Natural killer cell (primary cell): ENCODE measurements at regions not wholly inside any gene's neighbourhood (a gene's known extent, or its start where the extent isn't known, plus 50 kb on each side); places are given as distances from the start of the nearest gene placed in this dataset.

Experiments used
- ATAC-seq, 3 donors: fragments of 150-1000 bp in 2 of 3; fragments of 200-7000 bp in 1 of 3; cut with Tn5 transposase; 1 replicate in 1 of 3; 2 replicates in 2 of 3; pipeline ENCODE4 v1.10.0; 2021; ENCODE audit warnings: mild to moderate bottlenecking in 2 of 3, moderate library complexity in 2 of 3
- DNase-seq, 2 donors: peaks; one replicate each; pipeline versions ENCODE4 v3.0.0 to v3.0.0-alpha.2; 2013 to 2021; ENCODE audit warnings: mixed read lengths in 1 of 2
- H3K27ac ChIP-seq: one replicate; pipeline ENCODE4 v1.5.1; 2013; ENCODE audit warnings: mild to moderate bottlenecking, low read length
- H3K27me3 ChIP-seq: one replicate; pipeline ENCODE4 v1.6.1; 2013; ENCODE audit warnings: low read length; ENCODE audit not compliant: control insufficient read depth, insufficient read depth
- H3K36me3 ChIP-seq: one replicate; pipeline ENCODE4 v1.6.1; 2013; ENCODE audit warnings: low read length; ENCODE audit not compliant: control insufficient read depth, insufficient read depth
- H3K4me1 ChIP-seq: one replicate; pipeline ENCODE4 v1.6.1; 2013; ENCODE audit warnings: low read length; ENCODE audit not compliant: control insufficient read depth, insufficient read depth
- H3K4me3 ChIP-seq: one replicate; pipeline ENCODE4 v1.5.1; 2013; ENCODE audit warnings: low read length
- H3K9me3 ChIP-seq: one replicate; pipeline ENCODE4 v1.6.1; 2013; ENCODE audit warnings: low read length; ENCODE audit not compliant: control insufficient read depth, insufficient read depth
- H3K27ac Mint-ChIP-seq, 2 donors: one replicate each; pipeline ENCODE4 v1.8.0; 2022; ENCODE audit warnings: mild to moderate bottlenecking in 2 of 2, mixed read lengths in 2 of 2, moderate library complexity in 1 of 2
- H3K27me3 Mint-ChIP-seq, 2 donors: one replicate each; pipeline ENCODE4 v1.8.0; 2022; ENCODE audit warnings: low read depth in 2 of 2, mixed read lengths in 2 of 2
- H3K36me3 Mint-ChIP-seq: one replicate; pipeline ENCODE4 v1.8.0; 2022; ENCODE audit warnings: mixed read lengths
- H3K4me1 Mint-ChIP-seq, 2 donors: one replicate each; pipeline ENCODE4 v1.8.0; 2022; ENCODE audit warnings: mixed read lengths in 2 of 2
- H3K4me3 Mint-ChIP-seq: one replicate; pipeline ENCODE4 v1.8.0; 2022; ENCODE audit warnings: mild to moderate bottlenecking, moderate library complexity, mixed read lengths
- H3K9me3 Mint-ChIP-seq, 2 donors: one replicate each; pipeline ENCODE4 v1.8.0; 2022; ENCODE audit warnings: mixed read lengths in 2 of 2
- WGBS: methylation state at CpG from one replicate; pipeline ENCODE4 v1.1.7; 2013; ENCODE audit warnings: missing lambda C conversion rate; ENCODE audit not compliant: insufficient coverage; 5-methylcytosine and 5-hydroxymethylcytosine counted together
- intact Hi-C: fragments of 100-400 bp; cut with micrococcal nuclease; formaldehyde crosslinking; loops from one replicate; pipeline ENCODE4 v1.14.2; 2022
- TF ChIP-seq, protein P1 (sequence below): fragments of 200-600 bp; IDR thresholded peaks from one replicate; pipeline ENCODE4 v1.8.0; 2022; ENCODE audit warnings: antibody characterized with exemption

DNA sequence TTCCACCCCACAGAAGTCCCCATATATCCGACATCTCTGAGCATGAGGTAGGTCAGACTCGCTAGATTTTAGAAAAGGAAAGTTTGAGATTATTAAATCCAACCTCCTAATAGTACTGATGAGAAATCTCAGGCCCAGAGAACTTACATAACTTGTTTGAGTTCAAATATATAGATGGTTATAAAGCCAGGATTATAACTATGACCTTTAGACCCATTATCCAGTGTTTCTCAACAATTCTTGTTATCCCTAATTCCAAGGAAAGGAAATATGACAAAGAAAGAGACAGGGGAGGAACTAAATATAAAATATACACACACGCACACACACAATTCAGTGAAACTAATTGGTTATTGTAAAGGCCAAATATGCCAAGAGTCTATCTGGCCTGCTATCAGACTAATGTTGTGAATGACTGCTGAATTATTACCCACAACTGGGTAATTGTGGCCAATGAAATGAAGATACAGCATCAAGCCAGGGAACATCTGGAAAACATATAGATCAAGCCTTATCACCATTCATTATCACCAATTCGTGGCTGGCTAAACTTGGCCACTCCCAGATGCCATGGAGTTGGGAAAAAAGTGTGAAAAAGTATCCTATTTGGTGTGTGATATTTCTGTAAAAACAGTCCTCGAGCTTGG is 248.4 kb downstream of the PRELID2 start:
- no peaks in the 10 kb centered on the region for H3K27me3 ChIP-seq
- DNase-seq, result no peak
- no peak overlapping the region for H3K27ac ChIP-seq
- no peaks in the 10 kb centered on the region for H3K27me3 Mint-ChIP-seq
- intact Hi-C loops, result no loop called here
- H3K4me3 Mint-ChIP-seq, result no peak overlapping the region
- H3K9me3 ChIP-seq, result peaks cover 4% of the 10 kb centered on the region
- TF ChIP-seq, protein P1, sequence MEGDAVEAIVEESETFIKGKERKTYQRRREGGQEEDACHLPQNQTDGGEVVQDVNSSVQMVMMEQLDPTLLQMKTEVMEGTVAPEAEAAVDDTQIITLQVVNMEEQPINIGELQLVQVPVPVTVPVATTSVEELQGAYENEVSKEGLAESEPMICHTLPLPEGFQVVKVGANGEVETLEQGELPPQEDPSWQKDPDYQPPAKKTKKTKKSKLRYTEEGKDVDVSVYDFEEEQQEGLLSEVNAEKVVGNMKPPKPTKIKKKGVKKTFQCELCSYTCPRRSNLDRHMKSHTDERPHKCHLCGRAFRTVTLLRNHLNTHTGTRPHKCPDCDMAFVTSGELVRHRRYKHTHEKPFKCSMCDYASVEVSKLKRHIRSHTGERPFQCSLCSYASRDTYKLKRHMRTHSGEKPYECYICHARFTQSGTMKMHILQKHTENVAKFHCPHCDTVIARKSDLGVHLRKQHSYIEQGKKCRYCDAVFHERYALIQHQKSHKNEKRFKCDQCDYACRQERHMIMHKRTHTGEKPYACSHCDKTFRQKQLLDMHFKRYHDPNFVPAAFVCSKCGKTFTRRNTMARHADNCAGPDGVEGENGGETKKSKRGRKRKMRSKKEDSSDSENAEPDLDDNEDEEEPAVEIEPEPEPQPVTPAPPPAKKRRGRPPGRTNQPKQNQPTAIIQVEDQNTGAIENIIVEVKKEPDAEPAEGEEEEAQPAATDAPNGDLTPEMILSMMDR, result no peak
- H3K4me3 ChIP-seq, result no peak overlapping the region
- no peaks in the 10 kb centered on the region for H3K4me1 Mint-ChIP-seq
- no peaks in the 10 kb centered on the region for H3K36me3 Mint-ChIP-seq
- 59% methylated on average over 1 of the region's 5 CpGs for WGBS
- no peaks in the 10 kb centered on the region for H3K36me3 ChIP-seq
- H3K4me1 ChIP-seq, result no peaks in the 10 kb centered on the region
- peaks cover 8 to 12% of the 10 kb centered on the region in 2 donors for H3K9me3 Mint-ChIP-seq
- no peak overlapping the region for H3K27ac Mint-ChIP-seq
- no peak for ATAC-seq

DNA sequence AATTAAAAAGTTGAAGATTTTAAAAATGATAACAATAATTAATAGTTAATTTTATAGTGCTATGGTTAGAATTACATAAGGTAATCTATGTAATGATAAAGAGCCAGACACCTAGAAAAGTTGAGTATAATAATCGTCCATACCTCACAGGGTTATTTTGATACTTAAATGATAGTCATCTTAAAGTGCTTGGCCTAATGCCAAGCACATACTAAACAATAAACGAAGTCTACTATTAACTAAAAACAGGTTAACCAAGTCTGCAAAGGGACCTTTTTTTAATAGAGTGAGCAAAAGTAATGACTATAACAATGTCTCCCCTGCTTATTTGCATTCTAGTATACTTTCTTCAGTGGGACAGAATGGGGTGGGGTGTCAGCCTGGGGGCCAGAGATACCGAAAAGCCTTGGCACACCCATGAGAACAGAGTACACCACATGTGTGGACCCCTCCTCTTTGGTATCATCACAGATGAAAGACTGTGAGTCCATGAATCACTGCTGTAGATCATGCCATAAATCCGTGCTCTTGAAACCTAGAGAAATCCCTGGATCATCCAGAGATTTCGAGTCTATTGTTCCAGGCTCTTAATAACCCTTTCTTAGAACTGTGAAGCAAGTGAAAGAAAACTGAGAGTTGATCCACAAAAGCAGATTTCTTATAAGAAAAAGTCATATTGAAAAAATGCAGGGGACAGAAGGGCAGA is 249.5 kb downstream of the PRELID2 start:
- TF ChIP-seq, protein P1, result no peak
- H3K27me3 Mint-ChIP-seq, result no peaks in the 10 kb centered on the region
- Histone ChIP-seq H3K36me3 (no peaks in the 10 kb centered on the region), H3K27me3 (no peaks in the 10 kb centered on the region), H3K4me3 (no peak overlapping the region), H3K27ac (no peak overlapping the region), H3K9me3 (peaks cover 4% of the 10 kb centered on the region), H3K4me1 (no peaks in the 10 kb centered on the region)
- peaks cover 14% of the 10 kb centered on the region in 2 donors for H3K9me3 Mint-ChIP-seq
- WGBS, result 94% methylated on average over 3 of the region's 5 CpGs
- peaks cover 7% of the 10 kb centered on the region for H3K36me3 Mint-ChIP-seq
- no peak for DNase-seq
- no peak overlapping the region for H3K4me3 Mint-ChIP-seq
- no peak overlapping the region for H3K27ac Mint-ChIP-seq
- intact Hi-C loops, result no loop called here
- ATAC-seq, result no peak
- H3K4me1 Mint-ChIP-seq, result no peaks in the 10 kb centered on the region

DNA sequence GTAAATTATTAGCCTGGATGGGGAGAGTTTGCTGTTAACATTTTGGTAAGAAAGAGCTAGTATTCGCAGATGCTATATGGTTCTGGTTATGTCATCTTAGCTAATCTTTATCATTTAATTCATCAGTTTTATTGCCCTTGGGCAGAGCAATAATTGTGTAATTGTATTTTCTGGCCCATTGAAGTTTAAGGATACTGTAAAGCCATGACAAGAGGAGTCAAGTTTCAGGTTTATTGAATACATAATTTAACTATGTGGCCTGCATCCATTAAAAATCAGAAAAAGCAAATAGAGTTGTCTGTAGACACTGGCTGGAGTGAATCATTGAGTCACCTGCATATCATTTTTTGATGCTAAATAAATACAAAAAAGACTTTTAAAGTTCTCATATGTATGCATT is 255.8 kb downstream of the PRELID2 start:
- intact Hi-C loops, result no loop called here
- Histone ChIP-seq H3K27me3 (no peaks in the 10 kb centered on the region), H3K36me3 (no peaks in the 10 kb centered on the region), H3K27ac (no peak overlapping the region), H3K4me3 (no peak overlapping the region), H3K4me1 (no peaks in the 10 kb centered on the region), H3K9me3 (peaks cover 2% of the 10 kb centered on the region)
- ATAC-seq (no peak), DNase-seq (no peak)
- no CpG with 5 or more reads among the region's 1 CpG for WGBS
- Mint-ChIP-seq H3K4me1 (no peaks in the 10 kb centered on the region), H3K27me3 (no peaks in the 10 kb centered on the region), H3K27ac (no peak overlapping the region), H3K36me3 (peaks cover 15% of the 10 kb centered on the region), H3K4me3 (no peak overlapping the region), H3K9me3 (peaks cover 14 to 20% of the 10 kb centered on the region in 2 donors)
- TF ChIP-seq, protein P1, result no peak
